ENCODE measurements at regions not wholly inside any gene's neighbourhood (a gene's known extent, or its start where the extent isn't known, plus 50 kb on each side); places are given as distances from the start of the nearest gene placed in this dataset.

GRCh38 chr13:46486270-46486669 lies 66.7 kb upstream of the LRCH1 start:
- TF ChIP-seq CTCF (conservative IDR thresholded peaks at IDR 0.05 in 1 of 2, IDR thresholded peaks at IDR 0.05 in 1 of 2; ENCODE audit: extremely low read depth in 1 of 2, insufficient read depth in 1 of 2, low read depth in 1 of 2, low read length in 2 of 2) = no peak
- no peak for TF ChIP-seq EZH2 (IDR thresholded peaks at IDR 0.05; ENCODE audit: borderline replicate concordance, low read length)

All from mammary epithelial cell (primary cell).